GM19468 (cell line): ENCODE measurements at regions not wholly inside any gene's neighbourhood (a gene's known extent, or its start where the extent isn't known, plus 50 kb on each side); places are given as distances from the start of the nearest gene placed in this dataset.

Source experiments
- ATAC-seq: cut with Tn5 transposase; IDR thresholded peaks from one replicate; pipeline ENCODE4 v1.9.1; 2021; ENCODE audit warnings: mild to moderate bottlenecking, moderate library complexity, moderate number of reproducible peaks; ENCODE audit not compliant: unreplicated experiment; ENCODE audit errors: extremely low read depth

GRCh38 chr12:132380641-132381040 lies 51.3 kb upstream of the GALNT9 start:
- no peak for ATAC-seq

DNA sequence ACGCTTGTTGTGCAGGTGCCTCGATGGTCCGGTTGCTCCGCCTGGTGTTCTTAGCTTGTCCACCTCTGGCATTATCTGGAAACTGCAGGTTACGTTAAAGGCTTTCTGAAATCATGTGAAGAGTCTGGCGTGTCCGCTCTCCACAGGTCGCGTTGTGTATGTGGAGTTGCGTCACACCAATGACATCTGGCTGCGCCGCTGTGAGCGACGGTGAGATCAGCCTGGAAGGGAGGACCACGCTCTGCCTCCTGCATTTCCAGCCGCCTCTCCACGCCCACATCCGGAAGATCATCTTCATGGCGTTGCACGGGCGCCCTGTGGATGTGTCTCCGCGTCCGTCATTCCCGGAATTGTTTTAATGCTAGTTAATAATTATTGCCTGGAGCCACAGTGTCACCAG lies 50.6 kb upstream of the GALNT9 start:
- ATAC-seq, result no peak

DNA sequence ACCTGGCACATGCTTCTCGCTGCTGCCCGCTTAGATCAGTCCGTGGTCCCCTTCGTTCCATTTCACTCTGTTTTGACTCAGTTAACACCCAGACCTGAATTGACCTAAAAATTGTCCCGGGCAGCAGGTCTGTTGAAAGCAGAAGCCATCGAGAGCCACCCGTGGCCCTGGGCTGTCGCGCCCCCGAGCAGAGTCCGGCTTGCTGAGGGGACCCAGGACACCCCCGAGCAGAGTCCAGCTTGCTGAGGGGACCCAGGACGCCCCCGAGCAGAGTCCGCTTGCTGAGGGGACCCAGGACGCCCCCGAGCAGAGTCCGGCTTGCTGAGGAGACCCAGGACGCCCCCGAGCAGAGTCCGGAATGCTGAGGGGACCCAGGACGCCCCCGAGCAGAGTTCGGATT lies 50.2 kb upstream of the GALNT9 start:
- ATAC-seq, result no peak
